BJ (cell line): ENCODE measurements at regions not wholly inside any gene's neighbourhood (a gene's known extent, or its start where the extent isn't known, plus 50 kb on each side); places are given as distances from the start of the nearest gene placed in this dataset.
"Not testable (repeated sequence)": the region's sequence is repeated elsewhere in the genome, so short reads cannot be mapped to it uniquely, and the experiment has no call there.

Source experiments
- CTCF ChIA-PET: fragments of 350-600 bp; formaldehyde crosslinking; extraction: SDS; loops from one replicate; lab custom pipeline; 2021; ENCODE audit warnings: antibody characterized with exemption, inconsistent platforms; lab: Yijun Ruan, JAX
- POLR2A ChIA-PET: fragments of 300-600 bp; sonication (Branson Sonifier 250); formaldehyde crosslinking; extraction: SDS; loops from one replicate; lab custom pipeline; 2021; ENCODE audit warnings: antibody characterized with exemption; lab: Charles Lee
- DNase-seq: peaks from one replicate; pipeline ENCODE4 v3.0.0-alpha.2; 2011; ENCODE audit warnings: low read depth
- H3K27me3 ChIP-seq: 2 replicates; pipeline ENCODE4 v1.6.0; 2011; ENCODE audit warnings: low read length; ENCODE audit not compliant: control insufficient read depth, insufficient read depth
- H3K36me3 ChIP-seq: 2 replicates; pipeline ENCODE4 v1.5.1; 2011; ENCODE audit warnings: low read length; ENCODE audit not compliant: control insufficient read depth, insufficient read depth
- H3K4me3 ChIP-seq: 2 replicates; pipeline ENCODE4 v1.5.1; 2011; ENCODE audit warnings: low read depth, mild to moderate bottlenecking, control low read depth, low read length
- TF ChIP-seq, protein P1 (sequence below): IDR thresholded peaks from 2 replicates; pipeline ENCODE4 v1.5.1; 2011; ENCODE audit warnings: low read depth, mild to moderate bottlenecking, control low read depth, inconsistent platforms, low read length, moderate library complexity; ENCODE audit not compliant: insufficient read depth

DNA sequence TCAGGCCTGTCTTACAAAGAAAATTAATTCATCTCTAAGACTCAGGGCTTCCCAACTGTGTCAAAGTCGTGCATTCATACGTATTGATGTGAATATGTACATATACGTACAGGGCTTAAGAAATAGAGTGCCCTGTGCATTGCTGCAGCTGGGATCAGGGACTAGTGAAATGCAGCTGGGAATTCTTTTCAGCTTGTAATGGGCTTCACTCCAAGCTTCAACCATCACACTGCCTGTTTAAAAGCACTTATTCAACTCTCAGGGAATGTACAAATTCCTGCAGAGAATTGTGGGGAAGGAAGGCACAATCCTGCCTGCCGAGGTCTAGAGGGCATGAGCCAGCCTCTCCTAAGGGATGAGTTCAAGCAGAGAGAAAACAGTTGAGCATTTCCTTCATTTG, 59.6 kb upstream of the MAN2A1 start:
- Histone ChIP-seq H3K4me3 (no peak overlapping the region), H3K27me3 (no peaks in the 10 kb centered on the region), H3K36me3 (no peaks in the 10 kb centered on the region)
- ChIA-PET POLR2A (no interaction called here), CTCF (no interaction called here)
- TF ChIP-seq, protein P1, sequence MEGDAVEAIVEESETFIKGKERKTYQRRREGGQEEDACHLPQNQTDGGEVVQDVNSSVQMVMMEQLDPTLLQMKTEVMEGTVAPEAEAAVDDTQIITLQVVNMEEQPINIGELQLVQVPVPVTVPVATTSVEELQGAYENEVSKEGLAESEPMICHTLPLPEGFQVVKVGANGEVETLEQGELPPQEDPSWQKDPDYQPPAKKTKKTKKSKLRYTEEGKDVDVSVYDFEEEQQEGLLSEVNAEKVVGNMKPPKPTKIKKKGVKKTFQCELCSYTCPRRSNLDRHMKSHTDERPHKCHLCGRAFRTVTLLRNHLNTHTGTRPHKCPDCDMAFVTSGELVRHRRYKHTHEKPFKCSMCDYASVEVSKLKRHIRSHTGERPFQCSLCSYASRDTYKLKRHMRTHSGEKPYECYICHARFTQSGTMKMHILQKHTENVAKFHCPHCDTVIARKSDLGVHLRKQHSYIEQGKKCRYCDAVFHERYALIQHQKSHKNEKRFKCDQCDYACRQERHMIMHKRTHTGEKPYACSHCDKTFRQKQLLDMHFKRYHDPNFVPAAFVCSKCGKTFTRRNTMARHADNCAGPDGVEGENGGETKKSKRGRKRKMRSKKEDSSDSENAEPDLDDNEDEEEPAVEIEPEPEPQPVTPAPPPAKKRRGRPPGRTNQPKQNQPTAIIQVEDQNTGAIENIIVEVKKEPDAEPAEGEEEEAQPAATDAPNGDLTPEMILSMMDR = no peak
- no peak for DNase-seq

DNA sequence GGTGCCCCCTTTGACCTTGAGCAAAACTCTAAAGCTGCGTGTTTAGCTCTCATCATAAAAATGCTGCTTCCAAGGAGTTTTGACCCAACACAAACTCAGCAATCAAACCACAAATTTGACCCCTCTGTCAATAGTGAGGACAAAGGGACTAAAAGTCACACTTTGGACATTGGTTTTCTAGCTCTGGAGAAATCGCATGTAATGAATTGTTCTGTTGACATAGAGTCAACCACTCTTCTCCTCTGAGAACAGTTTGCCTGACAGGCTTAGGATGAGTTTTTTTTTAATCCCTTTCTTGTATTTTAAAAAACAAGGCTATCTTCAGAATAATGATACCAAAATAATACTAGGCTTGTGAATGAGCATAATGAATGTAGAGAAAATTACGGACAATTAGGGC, 61.1 kb upstream of the MAN2A1 start:
- no peaks in the 10 kb centered on the region for H3K36me3 ChIP-seq
- ChIA-PET POLR2A (no interaction called here), CTCF (no interaction called here)
- TF ChIP-seq, protein P1 = no peak
- H3K4me3 ChIP-seq = no peak overlapping the region
- H3K27me3 ChIP-seq = no peaks in the 10 kb centered on the region
- no peak for DNase-seq

DNA sequence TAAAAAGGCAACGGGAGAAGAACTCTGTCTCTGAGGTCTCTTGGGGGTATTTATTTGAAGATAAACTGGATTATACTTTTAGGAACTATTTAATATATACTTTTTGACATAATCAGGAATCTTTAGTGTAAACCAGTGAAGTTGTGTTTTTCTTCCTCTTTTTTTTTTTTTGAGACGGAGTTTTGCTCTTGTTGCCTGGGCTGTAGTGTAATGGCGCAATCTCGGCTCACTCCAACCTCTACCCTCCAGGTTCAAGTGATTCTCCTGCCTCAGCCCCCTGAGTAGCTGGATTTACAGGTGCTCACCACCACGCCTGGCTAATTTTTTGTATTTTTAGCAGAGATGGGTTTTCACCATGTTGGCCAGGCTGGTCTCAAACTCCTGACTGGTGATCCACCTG, 68.5 kb upstream of the MAN2A1 start:
- CTCF ChIA-PET, H3K4me3 ChIP-seq, DNase-seq, H3K27me3 ChIP-seq, POLR2A ChIA-PET, H3K36me3 ChIP-seq: not testable (repeated sequence)

DNA sequence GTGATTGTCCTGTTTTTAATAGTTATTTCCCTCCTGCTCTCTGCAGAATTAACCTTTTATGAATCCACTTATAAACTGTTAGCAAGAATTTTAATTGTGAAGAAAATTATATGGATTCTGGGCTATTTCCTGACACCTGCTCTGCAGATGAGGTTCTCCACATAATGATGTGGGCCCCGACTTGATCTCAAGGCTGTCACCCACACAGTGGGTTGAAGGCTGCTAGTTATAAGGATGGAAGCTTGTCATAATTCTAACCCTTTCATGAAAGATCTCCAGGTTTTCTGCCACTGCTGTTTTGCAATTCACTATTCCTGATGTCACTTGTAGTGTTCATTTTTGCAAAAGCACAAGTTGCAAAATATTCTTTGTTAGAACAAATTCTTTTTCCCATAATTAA, 69.1 kb upstream of the MAN2A1 start:
- CTCF ChIA-PET = no interaction called here
- TF ChIP-seq, protein P1 = no peak
- H3K36me3 ChIP-seq = no peaks in the 10 kb centered on the region
- no peak for DNase-seq
- POLR2A ChIA-PET = no interaction called here
- H3K27me3 ChIP-seq = no peaks in the 10 kb centered on the region
- H3K4me3 ChIP-seq = no peak overlapping the region

DNA sequence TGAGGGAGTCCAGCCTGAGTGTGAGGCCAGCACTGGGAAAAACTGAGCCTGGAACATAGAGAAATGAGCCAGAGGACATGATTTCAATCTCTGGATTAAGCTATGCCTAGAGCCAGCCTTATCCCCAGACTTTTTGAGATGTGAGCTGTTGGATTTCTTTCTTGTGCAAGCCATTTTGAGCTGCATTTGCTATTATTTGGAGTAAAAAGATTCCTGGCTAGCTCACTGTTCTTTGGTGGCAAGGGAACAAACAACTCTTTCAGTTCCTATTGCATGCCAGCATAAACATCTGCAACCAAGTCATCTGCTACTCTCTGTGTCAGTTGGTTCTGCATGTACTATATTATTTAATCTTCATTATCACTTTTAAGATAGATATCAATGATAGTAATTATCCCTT, 70.1 kb upstream of the MAN2A1 start:
- POLR2A ChIA-PET = no interaction called here
- Histone ChIP-seq H3K27me3 (no peaks in the 10 kb centered on the region), H3K4me3 (no peak overlapping the region), H3K36me3 (no peaks in the 10 kb centered on the region)
- DNase-seq = no peak
- CTCF ChIA-PET = interaction anchor here (0.8 kb wide), 1 partner anchor 14 kb away, joined by 3 read pairs; no protein-coding TSS in a partner anchor
- TF ChIP-seq, protein P1 = no peak

DNA sequence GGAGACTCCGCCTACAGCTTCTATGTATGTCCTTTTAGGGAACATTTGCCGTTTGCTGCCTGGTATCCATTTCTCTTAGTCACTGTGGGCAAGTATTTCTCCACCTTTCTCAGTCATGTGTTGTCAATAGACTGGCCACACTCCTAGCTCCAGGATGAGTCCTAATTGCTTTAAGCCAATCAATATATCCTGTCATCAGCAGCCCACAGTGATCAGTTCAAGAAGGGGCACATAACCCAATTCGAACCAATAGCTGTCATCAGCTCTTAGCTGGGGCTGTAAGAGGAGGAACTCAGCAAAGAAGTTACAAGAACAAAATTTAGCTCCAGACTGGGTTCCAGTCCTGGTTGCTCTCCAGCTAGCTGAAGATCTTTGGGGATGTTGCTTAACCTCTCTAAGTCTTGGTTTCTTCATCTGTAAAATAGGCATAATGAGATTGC, 70.7 kb upstream of the MAN2A1 start:
- POLR2A ChIA-PET = no interaction called here
- no peak overlapping the region for H3K4me3 ChIP-seq
- H3K36me3 ChIP-seq = no peaks in the 10 kb centered on the region
- no peaks in the 10 kb centered on the region for H3K27me3 ChIP-seq
- no peak for DNase-seq
- TF ChIP-seq, protein P1 = no peak
- CTCF ChIA-PET = interaction anchor here (0.8 kb wide), 1 partner anchor 15 kb away, joined by 3 read pairs; no protein-coding TSS in a partner anchor
